ENCODE measurements at regions not wholly inside any gene's neighbourhood (a gene's known extent, or its start where the extent isn't known, plus 50 kb on each side); places are given as distances from the start of the nearest gene placed in this dataset.

GRCh38 chr5:39486790-39487189 lies 62.0 kb upstream of the DAB2 start:
- in situ Hi-C loops (cut with MboI; ENCODE audit: low pct_unique_long_range_greater_than_20kb, low sequenced_read_pairs): no loop called here
- DNase-seq: no peak

GRCh38 chr5:39486361-39486760 lies 61.6 kb upstream of the DAB2 start:
- in situ Hi-C loops (cut with MboI; ENCODE audit: low pct_unique_long_range_greater_than_20kb, low sequenced_read_pairs): no loop called here
- no peak for DNase-seq

GRCh38 chr5:39485079-39485478 lies 60.3 kb upstream of the DAB2 start:
- no peak for DNase-seq
- in situ Hi-C loops (cut with MboI; ENCODE audit: low pct_unique_long_range_greater_than_20kb, low sequenced_read_pairs): no loop called here

GRCh38 chr5:39484673-39485072 lies 59.9 kb upstream of the DAB2 start:
- no peak for DNase-seq
- in situ Hi-C loops (cut with MboI; ENCODE audit: low pct_unique_long_range_greater_than_20kb, low sequenced_read_pairs): no loop called here

GRCh38 chr5:39482098-39482497 lies 57.3 kb upstream of the DAB2 start:
- DNase-seq: no peak
- in situ Hi-C loops (cut with MboI; ENCODE audit: low pct_unique_long_range_greater_than_20kb, low sequenced_read_pairs): no loop called here

- in situ Hi-C loops (cut with MboI; ENCODE audit: low pct_unique_long_range_greater_than_20kb, low sequenced_read_pairs): no loop called here
- DNase-seq: no peak
Measured at GRCh38 chr5:39479537-39479936, 54.8 kb upstream of the DAB2 start.

- in situ Hi-C loops (cut with MboI; ENCODE audit: low pct_unique_long_range_greater_than_20kb, low sequenced_read_pairs): no loop called here
- no peak for DNase-seq
Measured at GRCh38 chr5:39478863-39479262, 54.1 kb upstream of the DAB2 start.

- DNase-seq: no peak
Measured at GRCh38 chr5:39476843-39477220, 52.1 kb upstream of the DAB2 start.

GRCh38 chr5:39475881-39476842 lies 51.4 kb upstream of the DAB2 start:
- DNase-seq: no peak
- in situ Hi-C loops (cut with MboI; ENCODE audit: low pct_unique_long_range_greater_than_20kb, low sequenced_read_pairs): no loop called here

More at GRCh38 chr5:39476843-39477220, 52.1 kb upstream of the DAB2 start:
- in situ Hi-C loops (cut with MboI; ENCODE audit: low pct_unique_long_range_greater_than_20kb, low sequenced_read_pairs): no loop called here

- in situ Hi-C loops (cut with MboI; ENCODE audit: low pct_unique_long_range_greater_than_20kb, low sequenced_read_pairs): no loop called here
- no peak for DNase-seq
Measured at GRCh38 chr5:39475159-39475571, 50.4 kb upstream of the DAB2 start.

Measured in KBM-7 (cell line).